ENCODE measurements at regions not wholly inside any gene's neighbourhood (a gene's known extent, or its start where the extent isn't known, plus 50 kb on each side); places are given as distances from the start of the nearest gene placed in this dataset.

DNA sequence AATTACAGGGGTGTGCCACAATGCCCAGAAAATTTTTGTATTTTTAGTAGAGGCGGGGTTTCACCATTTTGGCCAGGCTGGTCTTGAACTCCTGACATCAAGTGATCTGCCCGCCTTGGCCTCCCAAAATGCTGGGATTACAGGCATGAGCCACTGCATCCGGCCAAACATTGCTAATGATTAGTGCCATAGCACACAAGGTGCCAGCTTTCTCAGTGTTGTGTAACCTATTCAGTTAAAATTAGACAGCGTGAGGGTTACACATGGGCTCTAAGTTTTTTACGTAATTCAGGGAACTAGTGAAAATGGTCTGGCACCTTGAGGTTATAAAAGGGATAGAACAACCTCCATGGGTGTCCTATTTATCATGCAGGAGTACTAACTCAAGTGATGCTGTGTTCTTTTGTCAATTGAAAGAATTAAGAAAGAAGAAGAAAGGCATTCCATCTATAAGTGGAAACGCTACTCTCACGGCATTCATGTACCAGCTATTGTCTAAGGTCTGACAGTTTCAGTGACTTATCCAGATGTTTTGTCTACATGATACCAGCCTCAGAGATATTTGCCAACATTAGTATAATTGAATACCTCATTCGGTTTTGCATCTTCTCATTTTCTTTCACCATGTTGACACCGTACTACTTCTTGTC is 84.7 kb downstream of the EOMES start:
- TF ChIP-seq, protein P1, sequence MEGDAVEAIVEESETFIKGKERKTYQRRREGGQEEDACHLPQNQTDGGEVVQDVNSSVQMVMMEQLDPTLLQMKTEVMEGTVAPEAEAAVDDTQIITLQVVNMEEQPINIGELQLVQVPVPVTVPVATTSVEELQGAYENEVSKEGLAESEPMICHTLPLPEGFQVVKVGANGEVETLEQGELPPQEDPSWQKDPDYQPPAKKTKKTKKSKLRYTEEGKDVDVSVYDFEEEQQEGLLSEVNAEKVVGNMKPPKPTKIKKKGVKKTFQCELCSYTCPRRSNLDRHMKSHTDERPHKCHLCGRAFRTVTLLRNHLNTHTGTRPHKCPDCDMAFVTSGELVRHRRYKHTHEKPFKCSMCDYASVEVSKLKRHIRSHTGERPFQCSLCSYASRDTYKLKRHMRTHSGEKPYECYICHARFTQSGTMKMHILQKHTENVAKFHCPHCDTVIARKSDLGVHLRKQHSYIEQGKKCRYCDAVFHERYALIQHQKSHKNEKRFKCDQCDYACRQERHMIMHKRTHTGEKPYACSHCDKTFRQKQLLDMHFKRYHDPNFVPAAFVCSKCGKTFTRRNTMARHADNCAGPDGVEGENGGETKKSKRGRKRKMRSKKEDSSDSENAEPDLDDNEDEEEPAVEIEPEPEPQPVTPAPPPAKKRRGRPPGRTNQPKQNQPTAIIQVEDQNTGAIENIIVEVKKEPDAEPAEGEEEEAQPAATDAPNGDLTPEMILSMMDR (IDR thresholded peaks at IDR 0.05; ENCODE audit: low read depth, low read length, missing input control): no peak
- no peak for TF ChIP-seq RAD21 (IDR thresholded peaks at IDR 0.05)
- TF ChIP-seq RXRA (IDR thresholded peaks at IDR 0.05): no peak
- no peak for TF ChIP-seq FOXA2 (IDR thresholded peaks at IDR 0.05)
- no peak for TF ChIP-seq SP1 (IDR thresholded peaks at IDR 0.05)
- no peak for TF ChIP-seq TAF1 (conservative IDR thresholded peaks at IDR 0.05)
- TF ChIP-seq, protein P2, sequence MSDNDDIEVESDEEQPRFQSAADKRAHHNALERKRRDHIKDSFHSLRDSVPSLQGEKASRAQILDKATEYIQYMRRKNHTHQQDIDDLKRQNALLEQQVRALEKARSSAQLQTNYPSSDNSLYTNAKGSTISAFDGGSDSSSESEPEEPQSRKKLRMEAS (IDR thresholded peaks at IDR 0.05): no peak

Data from liver (tissue), 3 donors.